Effector CD8-positive, alpha-beta T cell (primary cell): ENCODE measurements at regions not wholly inside any gene's neighbourhood (a gene's known extent, or its start where the extent isn't known, plus 50 kb on each side); places are given as distances from the start of the nearest gene placed in this dataset.
"Not testable (repeated sequence)": the region's sequence is repeated elsewhere in the genome, so short reads cannot be mapped to it uniquely, and the experiment has no call there.

Experiments used
- DNase-seq: peaks from one replicate; lab custom pipeline; 2025; lab: John Stamatoyannopoulos, UW

GRCh38 chr1:245102149-245102548 lies 52.6 kb upstream of the KIF26B start:
- DNase-seq, result not testable (repeated sequence)

- no peak for DNase-seq
These were observed 55.4 kb upstream of the KIF26B start for GRCh38 chr1:245099401-245099800.

GRCh38 chr1:245098924-245099323 lies 55.9 kb upstream of the KIF26B start:
- no peak for DNase-seq

GRCh38 chr1:245096311-245097066 lies 58.3 kb upstream of the KIF26B start:
- DNase-seq, result no peak

- no peak for DNase-seq
These were observed 58.9 kb upstream of the KIF26B start for GRCh38 chr1:245095903-245096302.

GRCh38 chr1:245094954-245095353 lies 59.8 kb upstream of the KIF26B start:
- no peak for DNase-seq

- no peak for DNase-seq
These were observed 60.7 kb upstream of the KIF26B start for GRCh38 chr1:245094092-245094491.

- no peak for DNase-seq
These were observed 62.2 kb upstream of the KIF26B start for GRCh38 chr1:245092638-245092976.

- DNase-seq, result no peak
These were observed 62.8 kb upstream of the KIF26B start for GRCh38 chr1:245091818-245092637.

- DNase-seq, result no peak
These were observed 63.6 kb upstream of the KIF26B start for GRCh38 chr1:245091171-245091621.

- DNase-seq, result no peak
These were observed 64.2 kb upstream of the KIF26B start for GRCh38 chr1:245090491-245091090.

GRCh38 chr1:245087723-245088122 lies 67.1 kb upstream of the KIF26B start:
- no peak for DNase-seq

GRCh38 chr1:245086389-245086969 lies 68.3 kb upstream of the KIF26B start:
- DNase-seq, result no peak

GRCh38 chr1:245085508-245086095 lies 69.2 kb upstream of the KIF26B start:
- no peak for DNase-seq

- DNase-seq, result no peak
These were observed 70.2 kb upstream of the KIF26B start for GRCh38 chr1:245084551-245084950.

- no peak for DNase-seq
These were observed 75.7 kb upstream of the KIF26B start for GRCh38 chr1:245079021-245079609.

- no peak for DNase-seq
These were observed 79.9 kb upstream of the KIF26B start for GRCh38 chr1:245074898-245075297.

- no peak for DNase-seq
These were observed 80.5 kb upstream of the KIF26B start for GRCh38 chr1:245074232-245074747.

GRCh38 chr1:245070836-245071615 lies 83.8 kb upstream of the KIF26B start:
- DNase-seq, result no peak

- DNase-seq, result no peak
These were observed 87.5 kb upstream of the KIF26B start for GRCh38 chr1:245067257-245067656.
